Brain microvascular endothelial cell (primary cell): ENCODE measurements at regions not wholly inside any gene's neighbourhood (a gene's known extent, or its start where the extent isn't known, plus 50 kb on each side); places are given as distances from the start of the nearest gene placed in this dataset.

Experiments used
- DNase-seq: peaks from one replicate; pipeline ENCODE4 v3.0.0-alpha.2; 2020
- H3K27ac ChIP-seq: fragments of 250-450 bp; sonication (Bioruptor Pico); 2 replicates; pipeline ENCODE4 v1.5.1; 2020; ENCODE audit warnings: mild to moderate bottlenecking, moderate library complexity
- H3K27me3 ChIP-seq: fragments of 250-450 bp; sonication (Bioruptor Pico); replicated peaks from 2 replicates; pipeline ENCODE4 v1.5.1; 2020; ENCODE audit warnings: mild to moderate bottlenecking
- H3K36me3 ChIP-seq: fragments of 250-450 bp; sonication (Bioruptor Pico); replicated peaks from 2 replicates; pipeline ENCODE4 v1.5.1; 2020; ENCODE audit warnings: mild to moderate bottlenecking
- H3K4me3 ChIP-seq: 2 replicates; pipeline ENCODE4 v1.5.1; 2011; ENCODE audit warnings: low read depth, mild to moderate bottlenecking, control low read depth, low read length, moderate library complexity
- in situ Hi-C: cut with HindIII; loops from 2 replicates; pipeline ENCODE4 v1.10.0; 2017; ENCODE audit warnings: low sequenced_read_pairs, low pct_ligation_motif_present
- TF ChIP-seq, protein P1 (sequence below): IDR thresholded peaks from 2 replicates; pipeline ENCODE4 v1.5.1; 2011; ENCODE audit warnings: low read depth, mild to moderate bottlenecking, moderate library complexity, low read length, control low read depth, inconsistent platforms; ENCODE audit errors: missing control alignments

GRCh38 chrX:51798701-51799100, 55.5 kb downstream of the GSPT2 start:
- Histone ChIP-seq H3K36me3 (no peaks in the 10 kb centered on the region), H3K27me3 (no peaks in the 10 kb centered on the region), H3K27ac (no peak overlapping the region), H3K4me3 (no peak overlapping the region)
- in situ Hi-C loops, result no loop called here
- TF ChIP-seq, protein P1, sequence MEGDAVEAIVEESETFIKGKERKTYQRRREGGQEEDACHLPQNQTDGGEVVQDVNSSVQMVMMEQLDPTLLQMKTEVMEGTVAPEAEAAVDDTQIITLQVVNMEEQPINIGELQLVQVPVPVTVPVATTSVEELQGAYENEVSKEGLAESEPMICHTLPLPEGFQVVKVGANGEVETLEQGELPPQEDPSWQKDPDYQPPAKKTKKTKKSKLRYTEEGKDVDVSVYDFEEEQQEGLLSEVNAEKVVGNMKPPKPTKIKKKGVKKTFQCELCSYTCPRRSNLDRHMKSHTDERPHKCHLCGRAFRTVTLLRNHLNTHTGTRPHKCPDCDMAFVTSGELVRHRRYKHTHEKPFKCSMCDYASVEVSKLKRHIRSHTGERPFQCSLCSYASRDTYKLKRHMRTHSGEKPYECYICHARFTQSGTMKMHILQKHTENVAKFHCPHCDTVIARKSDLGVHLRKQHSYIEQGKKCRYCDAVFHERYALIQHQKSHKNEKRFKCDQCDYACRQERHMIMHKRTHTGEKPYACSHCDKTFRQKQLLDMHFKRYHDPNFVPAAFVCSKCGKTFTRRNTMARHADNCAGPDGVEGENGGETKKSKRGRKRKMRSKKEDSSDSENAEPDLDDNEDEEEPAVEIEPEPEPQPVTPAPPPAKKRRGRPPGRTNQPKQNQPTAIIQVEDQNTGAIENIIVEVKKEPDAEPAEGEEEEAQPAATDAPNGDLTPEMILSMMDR, result no peak
- DNase-seq, result no peak

DNA sequence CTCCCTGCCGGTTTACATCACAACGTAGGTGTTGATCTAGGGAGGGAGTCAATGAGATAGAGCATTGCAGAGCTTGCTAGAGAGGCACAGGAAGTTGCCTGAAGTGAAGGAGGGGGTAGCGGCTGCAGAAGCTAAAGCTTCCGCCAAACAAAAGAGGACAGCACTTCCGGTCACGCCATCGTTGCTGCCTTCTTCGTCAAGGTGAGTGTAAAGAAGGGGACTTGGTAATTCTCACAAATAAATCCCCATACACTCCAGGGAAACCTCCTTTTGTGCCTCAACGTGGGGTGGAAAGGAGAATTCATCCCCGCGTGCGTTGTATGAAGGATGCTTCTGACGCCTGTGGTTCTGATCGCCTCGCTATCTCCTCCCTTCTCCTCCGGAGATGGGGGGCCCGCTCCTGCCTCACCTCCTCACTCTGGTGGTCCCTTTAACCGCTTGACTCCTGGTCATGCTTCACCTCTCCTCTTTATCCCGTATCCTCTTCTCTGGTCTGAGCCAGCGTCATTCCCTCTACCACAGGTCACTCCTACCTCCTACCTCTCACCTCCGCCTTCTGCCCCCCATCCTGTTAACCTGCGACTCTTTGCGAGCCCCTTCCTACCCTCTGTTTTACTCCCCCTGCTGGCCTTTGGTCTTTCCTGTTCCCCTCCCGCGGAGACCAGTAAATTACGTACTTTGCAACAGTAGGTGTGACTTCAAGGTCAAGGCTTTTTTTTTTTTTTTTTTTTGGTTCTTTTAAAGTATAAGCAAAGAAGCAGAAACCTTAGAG, 59.9 kb downstream of the GSPT2 start:
- H3K27ac ChIP-seq, result peak overlapping the region; percentile 36
- no peaks in the 10 kb centered on the region for H3K36me3 ChIP-seq
- DNase-seq, result peak; percentile 40
- TF ChIP-seq, protein P1, result peak; percentile 43
- H3K27me3 ChIP-seq, result no peaks in the 10 kb centered on the region
- in situ Hi-C loops, result no loop called here
- peak overlapping the region; percentile 77 for H3K4me3 ChIP-seq

DNA sequence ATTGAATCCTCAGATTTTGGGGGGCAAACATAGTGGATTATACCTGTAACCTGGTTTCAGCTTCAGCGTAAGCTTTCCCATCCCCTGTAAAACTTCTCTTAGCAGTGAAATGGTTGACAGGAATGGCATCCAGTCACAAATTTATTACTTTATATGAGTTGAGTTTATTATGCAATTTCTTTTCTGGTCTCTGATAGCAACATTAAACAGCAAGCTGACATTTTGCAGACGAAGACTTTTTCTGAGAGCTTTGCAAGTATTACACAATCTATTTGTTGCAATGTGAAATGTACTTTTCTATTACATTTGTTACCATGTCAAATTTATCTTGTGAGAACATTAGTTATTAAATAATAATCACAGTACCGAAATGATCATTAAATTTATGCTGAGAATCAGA, 60.6 kb downstream of the GSPT2 start:
- in situ Hi-C loops, result no loop called here

DNA sequence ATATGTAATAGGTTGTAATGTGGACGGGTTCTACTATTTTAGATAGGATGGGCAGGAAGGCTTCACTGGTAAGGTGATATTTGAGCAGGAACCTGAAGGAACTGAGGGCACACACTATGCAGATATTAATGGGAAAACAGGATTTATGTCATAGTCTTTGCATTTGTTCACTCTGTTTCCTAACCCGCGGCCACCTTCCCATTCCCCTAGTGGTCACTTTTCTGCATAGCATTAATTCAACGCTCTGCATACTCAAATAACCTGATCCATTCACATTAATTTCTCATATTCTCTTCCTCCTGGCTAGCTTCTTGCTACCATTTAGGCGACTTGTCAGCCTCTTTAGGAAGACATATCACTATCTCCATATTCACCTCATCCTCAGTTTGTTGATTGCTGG, 61.5 kb downstream of the GSPT2 start:
- DNase-seq, result no peak
- Histone ChIP-seq H3K27me3 (no peaks in the 10 kb centered on the region), H3K27ac (no peak overlapping the region), H3K36me3 (no peaks in the 10 kb centered on the region), H3K4me3 (no peak overlapping the region)
- in situ Hi-C loops, result no loop called here
- TF ChIP-seq, protein P1, result peak; percentile 33

More for the DNA sequence above, 60.6 kb downstream of the GSPT2 start:
- no peak for DNase-seq
- Histone ChIP-seq H3K27ac (no peak overlapping the region), H3K36me3 (no peaks in the 10 kb centered on the region), H3K4me3 (peak overlapping the region; percentile 77), H3K27me3 (no peaks in the 10 kb centered on the region)
- TF ChIP-seq, protein P1, result no peak

GRCh38 chrX:51813886-51814460, 70.7 kb downstream of the GSPT2 start:
- Histone ChIP-seq H3K36me3 (no peaks in the 10 kb centered on the region), H3K27ac (no peak overlapping the region), H3K27me3 (no peaks in the 10 kb centered on the region), H3K4me3 (no peak overlapping the region)
- no peak for DNase-seq
- in situ Hi-C loops, result no loop called here
- TF ChIP-seq, protein P1, result no peak
